DND-41 (cell line): ENCODE measurements at regions not wholly inside any gene's neighbourhood (a gene's known extent, or its start where the extent isn't known, plus 50 kb on each side); places are given as distances from the start of the nearest gene placed in this dataset.

Source experiments
- ATAC-seq: fragments of 200-7000 bp; cut with Tn5 transposase; 3 replicates; pipeline ENCODE4 v1.9.1; 2021; ENCODE audit warnings: low read depth; ENCODE audit not compliant: insufficient read depth
- DNase-seq: peaks from one replicate; pipeline ENCODE4 v3.0.0-alpha.2; 2020
- H2AFZ ChIP-seq: 2 replicates; pipeline ENCODE4 v1.6.0; 2012; ENCODE audit warnings: low read depth, low read length
- H3K27ac ChIP-seq: 2 replicates; pipeline ENCODE4 v1.5.1; 2012; ENCODE audit warnings: low read length, inconsistent platforms
- H3K27me3 ChIP-seq: fragments of 200-600 bp; sonication (generic); 2 replicates; pipeline ENCODE4 v1.6.0; 2012; ENCODE audit warnings: low read length, mild to moderate bottlenecking, inconsistent platforms; ENCODE audit not compliant: insufficient read depth, poor library complexity
- H3K36me3 ChIP-seq: 2 replicates; pipeline ENCODE4 v1.5.1; 2012; ENCODE audit warnings: low read length, inconsistent platforms; ENCODE audit not compliant: insufficient read depth
- H3K4me1 ChIP-seq: 2 replicates; pipeline ENCODE4 v1.5.1; 2012; ENCODE audit warnings: mild to moderate bottlenecking, low read length; ENCODE audit not compliant: insufficient read depth
- H3K4me2 ChIP-seq: 2 replicates; pipeline ENCODE4 v1.6.0; 2012; ENCODE audit warnings: mild to moderate bottlenecking, moderate library complexity, low read length, inconsistent platforms; ENCODE audit not compliant: insufficient read depth
- H3K4me3 ChIP-seq, 2 experiments: fragments of 200-600 bp in 1 of 2; shearing (Covaris generic) in 1 of 2; 2 replicates each; pipeline ENCODE4 v1.5.1; 2012 to 2016; ENCODE audit warnings: inconsistent platforms in 2 of 2, low read length in 2 of 2, mild to moderate bottlenecking in 2 of 2, low read depth in 1 of 2, moderate library complexity in 1 of 2
- H3K79me2 ChIP-seq: 2 replicates; pipeline ENCODE4 v1.6.0; 2012; ENCODE audit warnings: low read length, inconsistent platforms; ENCODE audit not compliant: insufficient read depth
- H3K9ac ChIP-seq: 2 replicates; pipeline ENCODE4 v1.6.0; 2012; ENCODE audit warnings: low read depth, mild to moderate bottlenecking, inconsistent platforms, low read length, moderate library complexity
- H3K9me3 ChIP-seq: 2 replicates; pipeline ENCODE4 v1.5.1; 2012; ENCODE audit warnings: low read length, moderate library complexity, mild to moderate bottlenecking, inconsistent platforms; ENCODE audit not compliant: insufficient read depth, severe bottlenecking
- H4K20me1 ChIP-seq: 2 replicates; pipeline ENCODE4 v1.6.0; 2012; ENCODE audit warnings: low read length; ENCODE audit not compliant: insufficient read depth
- CTCF ChIP-seq: IDR thresholded peaks from 2 replicates; pipeline ENCODE4 v1.5.1; 2012; ENCODE audit warnings: borderline replicate concordance, low read length, moderate library complexity, mild to moderate bottlenecking; ENCODE audit not compliant: poor library complexity, severe bottlenecking; ENCODE audit errors: extremely low read depth
- EZH2 ChIP-seq: IDR thresholded peaks from 3 replicates; pipeline ENCODE4 v1.6.1; 2012; ENCODE audit warnings: borderline replicate concordance, low read depth, mild to moderate bottlenecking, moderate library complexity, low read length, inconsistent platforms; ENCODE audit not compliant: severe bottlenecking

- H3K9me3 ChIP-seq = no peaks in the 10 kb centered on the region
- H3K4me1 ChIP-seq = no peaks in the 10 kb centered on the region
- no peak for DNase-seq
- no peak overlapping the region for H3K4me2 ChIP-seq
- no peaks in the 10 kb centered on the region for H4K20me1 ChIP-seq
- H3K36me3 ChIP-seq = no peaks in the 10 kb centered on the region
- H3K27ac ChIP-seq = no peak overlapping the region
- H3K4me3 ChIP-seq = no peak overlapping the region
- no peak overlapping the region for H3K9ac ChIP-seq
- no peak for ATAC-seq
- H2AFZ ChIP-seq = no peak overlapping the region
- H3K79me2 ChIP-seq = no peaks in the 10 kb centered on the region
- no peaks in the 10 kb centered on the region for H3K27me3 ChIP-seq
- TF ChIP-seq CTCF = no peak
- TF ChIP-seq EZH2 = no peak
These were observed 65.6 kb upstream of the ADGRA1 start for GRCh38 chr10:133021963-133022775.

GRCh38 chr10:133021116-133021962 is 66.4 kb upstream of the ADGRA1 start:
- no peaks in the 10 kb centered on the region for H3K36me3 ChIP-seq
- no peak overlapping the region for H3K9ac ChIP-seq
- no peak overlapping the region for H3K4me3 ChIP-seq
- H4K20me1 ChIP-seq = no peaks in the 10 kb centered on the region
- no peak overlapping the region for H3K27ac ChIP-seq
- H3K9me3 ChIP-seq = no peaks in the 10 kb centered on the region
- no peak overlapping the region for H2AFZ ChIP-seq
- H3K79me2 ChIP-seq = no peaks in the 10 kb centered on the region
- H3K4me2 ChIP-seq = no peak overlapping the region
- ATAC-seq (no peak), DNase-seq (no peak)
- TF ChIP-seq EZH2 (no peak), CTCF (no peak)
- H3K4me1 ChIP-seq = no peaks in the 10 kb centered on the region
- H3K27me3 ChIP-seq = no peaks in the 10 kb centered on the region

- ATAC-seq (no peak), DNase-seq (no peak)
- Histone ChIP-seq H3K27me3 (no peaks in the 10 kb centered on the region), H2AFZ (no peak overlapping the region), H3K4me1 (no peaks in the 10 kb centered on the region), H3K4me3 (no peak overlapping the region), H3K27ac (no peak overlapping the region), H4K20me1 (no peaks in the 10 kb centered on the region), H3K4me2 (no peak overlapping the region), H3K79me2 (no peaks in the 10 kb centered on the region), H3K36me3 (no peaks in the 10 kb centered on the region), H3K9me3 (no peaks in the 10 kb centered on the region), H3K9ac (no peak overlapping the region)
- no peak for TF ChIP-seq CTCF
- TF ChIP-seq EZH2 = no peak
These were observed 67.4 kb upstream of the ADGRA1 start for GRCh38 chr10:133020193-133020817.
